Psoas muscle (tissue), 7 donors: ENCODE measurements at regions not wholly inside any gene's neighbourhood (a gene's known extent, or its start where the extent isn't known, plus 50 kb on each side); places are given as distances from the start of the nearest gene placed in this dataset.

Source experiments
- ATAC-seq, 4 donors: fragments of 200-7000 bp; cut with Tn5 transposase; one replicate each; pipeline ENCODE4 v1.9.1; 2020; ENCODE audit warnings: moderate library complexity in 3 of 4, mild to moderate bottlenecking in 2 of 4
- DNase-seq, 2 donors: peaks; one replicate each; pipeline ENCODE4 v3.0.0-alpha.2; 2020
- H3K27ac ChIP-seq: fragments of 200-600 bp; one replicate; pipeline ENCODE4 v1.8.0; 2022
- H3K27me3 ChIP-seq, 3 donors: fragments of 200-600 bp in 1 of 3; one replicate each; pipeline versions ENCODE4 v1.6.1 to v1.8.0; 2013 to 2022; ENCODE audit warnings: low read length in 2 of 3, mild to moderate bottlenecking in 2 of 3, moderate library complexity in 1 of 3; ENCODE audit not compliant: insufficient read depth in 3 of 3
- H3K36me3 ChIP-seq, 2 donors: fragments of 200-600 bp in 1 of 2; one replicate each; pipeline versions ENCODE4 v1.6.1 to v1.8.0; 2013 to 2022; ENCODE audit warnings: low read depth in 1 of 2, mild to moderate bottlenecking in 1 of 2, moderate library complexity in 1 of 2; ENCODE audit not compliant: insufficient read depth in 1 of 2
- H3K4me1 ChIP-seq: fragments of 200-600 bp; one replicate; pipeline ENCODE4 v1.8.0; 2022
- H3K4me3 ChIP-seq: fragments of 200-600 bp; one replicate; pipeline ENCODE4 v1.8.0; 2022; ENCODE audit warnings: mild to moderate bottlenecking
- H3K9me3 ChIP-seq: fragments of 200-600 bp; one replicate; pipeline ENCODE4 v1.8.0; 2022
- WGBS, 3 donors: extraction: QIAGEN DNeasy Blood & Tissue Kit; methylation state at CpG; one replicate each; pipeline versions ENCODE4 v1.1.6 to v1.1.7; 2013; 5-methylcytosine and 5-hydroxymethylcytosine counted together
- intact Hi-C, 2 donors: fragments of 100-400 bp; cut with DNase I; formaldehyde crosslinking; loops; one replicate each; pipeline versions ENCODE4 v1.11.0 to v1.14.2; 2022
- TF ChIP-seq, protein P1 (sequence below): fragments of 200-600 bp; IDR thresholded peaks from one replicate; pipeline ENCODE4 v1.8.0; 2022; ENCODE audit warnings: antibody characterized with exemption
- donor health status: healthy with polysubstance abuse.
- donor health status: DM: no; HTN: no; CAD: no; lungs with moderate emphysema.
- donor health status: Bipolar disorder and iron deficiency.
- donor health status: healthy.
- donor health status: DM: yes; HTN: yes; CAD: no.
- donor health status: DM: no; HTN: no; CAD: no.
- donor health status: DM: yes; HTN: yes; CAD: no.

DNA sequence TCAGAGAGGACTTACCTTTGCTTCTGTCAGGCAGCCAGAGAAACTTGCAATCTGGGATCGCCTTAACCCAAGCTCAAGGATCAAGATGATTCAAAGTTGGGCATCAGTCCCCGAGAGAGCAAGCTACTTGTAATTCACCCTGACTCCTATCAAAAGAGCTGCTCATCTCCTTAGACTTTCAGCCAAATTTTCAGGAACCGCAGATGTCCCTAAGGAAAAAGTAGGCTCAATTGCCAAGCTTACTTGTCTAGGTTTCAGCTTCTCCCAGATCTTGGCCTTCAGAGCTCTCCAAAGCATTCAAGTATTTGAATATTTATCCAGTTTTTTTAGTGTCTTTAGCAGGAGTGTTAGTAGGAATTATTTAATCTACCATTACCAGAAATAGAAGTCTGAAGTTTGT is 434.1 kb upstream of the MMS22L start:
- Histone ChIP-seq H3K27me3 (no peaks in the 10 kb centered on the region), H3K9me3 (no peaks in the 10 kb centered on the region), H3K27ac (no peak overlapping the region), H3K4me1 (no peaks in the 10 kb centered on the region), H3K36me3 (no peaks in the 10 kb centered on the region), H3K4me3 (no peak overlapping the region)
- TF ChIP-seq, protein P1, sequence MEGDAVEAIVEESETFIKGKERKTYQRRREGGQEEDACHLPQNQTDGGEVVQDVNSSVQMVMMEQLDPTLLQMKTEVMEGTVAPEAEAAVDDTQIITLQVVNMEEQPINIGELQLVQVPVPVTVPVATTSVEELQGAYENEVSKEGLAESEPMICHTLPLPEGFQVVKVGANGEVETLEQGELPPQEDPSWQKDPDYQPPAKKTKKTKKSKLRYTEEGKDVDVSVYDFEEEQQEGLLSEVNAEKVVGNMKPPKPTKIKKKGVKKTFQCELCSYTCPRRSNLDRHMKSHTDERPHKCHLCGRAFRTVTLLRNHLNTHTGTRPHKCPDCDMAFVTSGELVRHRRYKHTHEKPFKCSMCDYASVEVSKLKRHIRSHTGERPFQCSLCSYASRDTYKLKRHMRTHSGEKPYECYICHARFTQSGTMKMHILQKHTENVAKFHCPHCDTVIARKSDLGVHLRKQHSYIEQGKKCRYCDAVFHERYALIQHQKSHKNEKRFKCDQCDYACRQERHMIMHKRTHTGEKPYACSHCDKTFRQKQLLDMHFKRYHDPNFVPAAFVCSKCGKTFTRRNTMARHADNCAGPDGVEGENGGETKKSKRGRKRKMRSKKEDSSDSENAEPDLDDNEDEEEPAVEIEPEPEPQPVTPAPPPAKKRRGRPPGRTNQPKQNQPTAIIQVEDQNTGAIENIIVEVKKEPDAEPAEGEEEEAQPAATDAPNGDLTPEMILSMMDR = no peak
- intact Hi-C loops = no loop called here
- ATAC-seq (no peak), DNase-seq (no peak)
- 42 to 76% (median 58%) methylated on average over 3 of the region's 3 CpGs for WGBS, 3 donors

DNA sequence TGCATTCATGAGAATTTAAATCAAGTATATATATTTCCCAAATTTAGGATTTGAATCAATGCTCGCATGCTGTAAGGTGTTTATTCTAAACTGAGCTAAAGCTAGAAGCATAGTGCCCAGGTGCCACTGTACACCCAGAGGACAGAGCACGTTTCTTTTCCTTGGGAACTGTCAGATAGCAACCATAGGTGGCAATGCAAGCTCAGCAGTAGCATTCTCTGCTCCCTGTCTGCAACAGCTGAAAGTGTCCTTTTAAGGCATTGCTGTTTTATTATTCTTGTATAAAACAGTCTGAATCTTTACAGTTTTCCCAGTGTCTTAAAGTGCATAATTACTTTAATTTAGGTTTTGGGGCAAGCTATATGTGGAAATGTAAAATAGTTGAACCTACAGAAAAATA is 443.4 kb upstream of the MMS22L start:
- H3K4me3 ChIP-seq = no peak overlapping the region
- H3K4me1 ChIP-seq = no peaks in the 10 kb centered on the region
- ATAC-seq (no peak), DNase-seq (no peak)
- H3K36me3 ChIP-seq = no peaks in the 10 kb centered on the region
- no peaks in the 10 kb centered on the region for H3K9me3 ChIP-seq
- WGBS, 3 donors = 51 to 54% (median 51%) methylated on average over 2 of the region's 2 CpGs
- H3K27ac ChIP-seq = no peak overlapping the region
- intact Hi-C loops = no loop called here
- H3K27me3 ChIP-seq = no peaks in the 10 kb centered on the region
- TF ChIP-seq, protein P1 = no peak

DNA sequence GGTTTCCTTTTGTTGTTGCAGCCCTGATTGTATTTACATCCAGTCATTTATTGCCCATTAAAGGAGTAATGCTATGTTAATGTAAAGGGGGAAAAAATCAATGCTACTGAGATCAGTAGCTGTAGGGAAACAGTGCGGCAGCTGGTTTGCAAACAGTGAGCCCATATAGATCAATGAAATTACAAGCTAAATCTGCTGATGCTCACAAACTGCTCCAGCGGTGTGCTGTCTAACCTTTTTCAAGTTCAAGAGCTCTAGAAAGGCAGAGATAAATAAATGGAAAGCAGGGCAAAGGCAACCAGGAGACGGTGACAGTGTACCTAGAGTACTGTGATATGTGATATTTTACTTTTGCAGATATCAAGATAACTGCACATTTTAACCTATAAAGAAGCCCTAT is 449.0 kb upstream of the MMS22L start:
- Histone ChIP-seq H3K36me3 (no peaks in the 10 kb centered on the region), H3K4me3 (no peak overlapping the region), H3K9me3 (no peaks in the 10 kb centered on the region), H3K27me3 (no peaks in the 10 kb centered on the region), H3K4me1 (no peaks in the 10 kb centered on the region), H3K27ac (no peak overlapping the region)
- intact Hi-C loops = no loop called here
- no peak for ATAC-seq
- TF ChIP-seq, protein P1 = no peak
- WGBS, 3 donors = 78 to 84% (median 79%) methylated on average over 3 of the region's 3 CpGs
- no peak for DNase-seq

DNA sequence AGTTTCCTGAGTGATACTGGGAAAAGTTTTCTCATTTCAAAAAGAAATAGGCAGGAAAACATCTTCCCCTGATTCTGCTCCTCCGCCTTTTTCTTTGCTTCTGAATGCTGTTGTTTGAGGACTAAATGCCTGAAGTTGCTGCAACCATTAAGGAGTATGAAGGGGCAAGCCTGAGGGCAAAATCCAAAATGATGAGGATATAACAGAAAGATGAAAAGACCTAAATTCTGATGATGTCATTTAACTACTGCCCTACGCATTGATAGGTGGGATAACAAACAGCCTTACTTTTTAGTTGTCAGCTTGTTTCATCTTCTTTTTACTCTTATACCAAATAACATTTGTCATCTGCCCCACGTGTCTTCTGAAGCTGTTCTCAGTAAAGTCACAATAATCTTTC is 474.6 kb upstream of the MMS22L start:
- H3K27me3 ChIP-seq = no peaks in the 10 kb centered on the region
- ATAC-seq (no peak), DNase-seq (no peak)
- WGBS, 3 donors = 76 to 79% (median 79%) methylated on average over 3 of the region's 3 CpGs
- no peaks in the 10 kb centered on the region for H3K4me1 ChIP-seq
- no peaks in the 10 kb centered on the region for H3K9me3 ChIP-seq
- no peak overlapping the region for H3K4me3 ChIP-seq
- no peaks in the 10 kb centered on the region for H3K36me3 ChIP-seq
- TF ChIP-seq, protein P1 = no peak
- no peak overlapping the region for H3K27ac ChIP-seq
- intact Hi-C loops = no loop called here

DNA sequence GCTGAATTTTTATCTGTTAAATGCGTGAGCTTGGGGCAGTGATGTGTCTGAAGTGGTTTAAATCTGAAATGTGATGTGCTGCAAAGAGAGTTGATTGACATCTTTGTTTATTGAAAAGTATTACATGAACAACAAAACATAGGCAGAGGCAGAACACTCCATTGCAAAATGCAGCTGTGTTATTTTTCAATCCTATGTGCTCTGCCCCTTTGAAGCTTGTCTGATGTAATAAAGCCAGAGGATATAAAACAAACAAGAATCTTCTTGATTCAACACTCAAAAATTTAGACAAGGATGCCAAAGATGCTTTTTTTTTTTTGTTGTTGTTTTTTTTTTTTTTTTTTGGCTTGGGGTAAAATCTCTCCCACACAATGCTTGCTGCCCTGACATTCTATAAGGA is 482.4 kb upstream of the MMS22L start:
- no peaks in the 10 kb centered on the region for H3K36me3 ChIP-seq
- WGBS, 3 donors = 57 to 70% (median 68%) methylated on average over 1 of the region's 1 CpG
- no peaks in the 10 kb centered on the region for H3K27me3 ChIP-seq
- H3K4me1 ChIP-seq = no peaks in the 10 kb centered on the region
- TF ChIP-seq, protein P1 = no peak
- ATAC-seq (no peak), DNase-seq (no peak)
- H3K4me3 ChIP-seq = no peak overlapping the region
- H3K9me3 ChIP-seq = no peaks in the 10 kb centered on the region
- no peak overlapping the region for H3K27ac ChIP-seq
- intact Hi-C loops = no loop called here
